Breast epithelium (tissue), 4 donors: ENCODE measurements at regions not wholly inside any gene's neighbourhood (a gene's known extent, or its start where the extent isn't known, plus 50 kb on each side); places are given as distances from the start of the nearest gene placed in this dataset.

Experiments
- DNase-seq, 2 donors: peaks; one replicate each; pipeline ENCODE4 v3.0.0-alpha.2; 2019; ENCODE audit warnings: low spot score in 2 of 2
- H3K27ac ChIP-seq, 2 donors: fragments of 200-600 bp; sonication (generic) in 1 of 2; one replicate each; pipeline ENCODE4 v1.5.1; 2016 to 2019; ENCODE audit warnings: mild to moderate bottlenecking in 1 of 2
- H3K27me3 ChIP-seq, 2 donors: fragments of 200-600 bp; sonication (generic) in 1 of 2; one replicate each; pipeline versions ENCODE4 v1.5.1 to v1.6.0; 2017 to 2019; ENCODE audit warnings: control low read depth in 1 of 2, mild to moderate bottlenecking in 1 of 2
- H3K36me3 ChIP-seq: fragments of 200-600 bp; one replicate; pipeline ENCODE4 v1.5.1; 2019
- H3K4me1 ChIP-seq, 2 donors: fragments of 200-600 bp; sonication (generic); one replicate each; pipeline ENCODE4 v1.5.1; 2016 to 2019; ENCODE audit warnings: control low read depth in 1 of 2
- H3K4me3 ChIP-seq, 3 donors: fragments of 200-600 bp; sonication (generic); 1 replicate in 2 of 3; 2 replicates in 1 of 3; pipeline ENCODE4 v1.5.1; 2016 to 2019; ENCODE audit warnings: mild to moderate bottlenecking in 3 of 3, moderate library complexity in 2 of 3
- H3K9me3 ChIP-seq, 2 donors: fragments of 200-600 bp; sonication (generic) in 1 of 2; one replicate each; pipeline ENCODE4 v1.5.1; 2016 to 2019; ENCODE audit warnings: control low read depth in 1 of 2
- POLR2A ChIP-seq: fragments of 450-650 bp; IDR thresholded peaks from one replicate; pipeline ENCODE4 v1.6.1; 2016; ENCODE audit warnings: antibody characterized with exemption, mild to moderate bottlenecking, moderate library complexity
- POLR2AphosphoS5 ChIP-seq, 3 donors: sonication (generic); formaldehyde crosslinking; IDR thresholded peaks; one replicate each; pipeline ENCODE4 v1.6.1; 2017; ENCODE audit warnings: antibody characterized with exemption in 3 of 3
- intact Hi-C: fragments of 100-400 bp; cut with DNase I; formaldehyde crosslinking; loops from one replicate; pipeline ENCODE4 v1.15.1; 2023; ENCODE audit warnings: low total_unique reads
- TF ChIP-seq, protein P1 (sequence below), 3 donors: fragments of 450-650 bp; IDR thresholded peaks; one replicate each; pipeline ENCODE4 v1.5.1; 2016 to 2017; ENCODE audit warnings: antibody characterized with exemption in 3 of 3, mild to moderate bottlenecking in 3 of 3, moderate library complexity in 3 of 3

DNA sequence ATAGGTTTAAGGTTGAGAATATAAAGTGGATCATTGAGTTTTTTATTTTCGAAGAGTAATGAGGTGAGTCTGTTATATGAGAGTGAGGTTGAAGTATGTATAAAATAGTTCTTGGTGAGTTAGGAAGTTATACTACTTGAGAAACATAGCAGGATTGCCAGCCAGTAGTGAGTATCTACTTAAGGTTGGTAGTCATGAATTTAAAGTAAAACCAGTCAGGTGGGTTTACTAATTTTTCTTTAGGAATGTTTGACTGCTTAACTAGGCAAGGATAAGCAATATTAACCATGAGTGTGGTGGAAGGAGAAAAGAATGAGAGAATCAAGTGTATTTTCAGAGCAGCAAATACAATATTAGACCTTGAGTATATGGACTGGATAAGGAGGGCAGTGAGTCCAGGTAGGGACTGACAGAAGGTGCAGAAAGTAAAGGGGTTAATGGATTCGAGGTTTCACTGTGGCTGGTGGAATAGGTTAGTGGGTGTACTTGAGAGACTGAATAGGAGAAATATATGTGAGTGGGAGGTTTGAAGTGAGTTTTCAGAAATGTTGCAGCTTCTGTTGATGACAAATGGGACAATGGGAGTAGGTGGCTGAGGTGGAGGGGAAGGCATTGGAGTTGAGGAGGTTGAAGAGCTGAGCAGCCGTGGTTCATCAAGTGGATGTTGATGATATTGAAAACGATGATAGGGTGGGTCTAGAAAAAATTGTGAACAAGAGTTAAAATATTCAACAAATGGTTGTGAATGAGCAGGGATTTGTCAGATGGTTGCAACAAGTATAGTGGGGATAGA, 232.5 kb upstream of the ASCC3 start:
- intact Hi-C loops = no loop called here
- TF ChIP-seq POLR2AphosphoS5 (IDR thresholded peaks at IDR 0.05) = no peak
- no peak for TF ChIP-seq POLR2A
- TF ChIP-seq, protein P1, sequence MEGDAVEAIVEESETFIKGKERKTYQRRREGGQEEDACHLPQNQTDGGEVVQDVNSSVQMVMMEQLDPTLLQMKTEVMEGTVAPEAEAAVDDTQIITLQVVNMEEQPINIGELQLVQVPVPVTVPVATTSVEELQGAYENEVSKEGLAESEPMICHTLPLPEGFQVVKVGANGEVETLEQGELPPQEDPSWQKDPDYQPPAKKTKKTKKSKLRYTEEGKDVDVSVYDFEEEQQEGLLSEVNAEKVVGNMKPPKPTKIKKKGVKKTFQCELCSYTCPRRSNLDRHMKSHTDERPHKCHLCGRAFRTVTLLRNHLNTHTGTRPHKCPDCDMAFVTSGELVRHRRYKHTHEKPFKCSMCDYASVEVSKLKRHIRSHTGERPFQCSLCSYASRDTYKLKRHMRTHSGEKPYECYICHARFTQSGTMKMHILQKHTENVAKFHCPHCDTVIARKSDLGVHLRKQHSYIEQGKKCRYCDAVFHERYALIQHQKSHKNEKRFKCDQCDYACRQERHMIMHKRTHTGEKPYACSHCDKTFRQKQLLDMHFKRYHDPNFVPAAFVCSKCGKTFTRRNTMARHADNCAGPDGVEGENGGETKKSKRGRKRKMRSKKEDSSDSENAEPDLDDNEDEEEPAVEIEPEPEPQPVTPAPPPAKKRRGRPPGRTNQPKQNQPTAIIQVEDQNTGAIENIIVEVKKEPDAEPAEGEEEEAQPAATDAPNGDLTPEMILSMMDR (IDR thresholded peaks at IDR 0.05) = no peak

GRCh38 chr6:101114703-101115102, 233.6 kb upstream of the ASCC3 start:
- no peaks in the 10 kb centered on the region for H3K4me1 ChIP-seq
- H3K27ac ChIP-seq = no peak overlapping the region
- TF ChIP-seq, protein P1 (IDR thresholded peaks at IDR 0.05) = no peak
- TF ChIP-seq POLR2AphosphoS5 (IDR thresholded peaks at IDR 0.05) (no peak), POLR2A (no peak)
- H3K4me3 ChIP-seq = no peak overlapping the region
- intact Hi-C loops = no loop called here
- no peaks in the 10 kb centered on the region for H3K27me3 ChIP-seq
- H3K9me3 ChIP-seq = no peaks in the 10 kb centered on the region
- DNase-seq = no peak
- H3K36me3 ChIP-seq = no peaks in the 10 kb centered on the region

More for the DNA sequence above, 232.5 kb upstream of the ASCC3 start:
- no peaks in the 10 kb centered on the region for H3K4me1 ChIP-seq
- no peaks in the 10 kb centered on the region for H3K9me3 ChIP-seq
- no peaks in the 10 kb centered on the region for H3K27me3 ChIP-seq
- no peak for DNase-seq
- H3K27ac ChIP-seq = no peak overlapping the region
- no peaks in the 10 kb centered on the region for H3K36me3 ChIP-seq
- no peak overlapping the region for H3K4me3 ChIP-seq

DNA sequence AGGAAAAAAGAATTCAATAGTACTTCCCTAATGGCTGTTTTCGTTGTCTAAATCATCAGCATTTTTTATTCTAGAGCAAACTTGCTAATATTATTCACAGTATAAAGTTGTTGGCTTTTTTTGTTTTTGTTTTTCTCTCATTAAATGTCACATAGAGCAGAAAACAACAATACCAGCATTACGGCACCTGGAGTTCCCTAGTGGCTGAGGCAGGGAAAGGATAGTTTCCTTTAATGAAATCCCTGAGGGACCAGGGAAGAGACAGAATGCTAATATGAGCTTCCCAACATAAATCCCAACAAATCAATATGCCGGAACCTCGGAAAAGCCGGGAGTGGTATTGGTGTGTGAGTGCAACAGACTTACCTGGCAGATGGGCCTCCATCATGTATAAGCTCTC, 235.2 kb upstream of the ASCC3 start:
- Histone ChIP-seq H3K27me3 (no peaks in the 10 kb centered on the region), H3K9me3 (no peaks in the 10 kb centered on the region), H3K4me1 (no peaks in the 10 kb centered on the region), H3K36me3 (no peaks in the 10 kb centered on the region), H3K27ac (no peak overlapping the region), H3K4me3 (no peak overlapping the region)
- intact Hi-C loops = no loop called here
- TF ChIP-seq, protein P1 (IDR thresholded peaks at IDR 0.05) = no peak
- TF ChIP-seq POLR2A (no peak), POLR2AphosphoS5 (IDR thresholded peaks at IDR 0.05) (no peak)
- no peak for DNase-seq

GRCh38 chr6:101117393-101118135, 236.4 kb upstream of the ASCC3 start:
- TF ChIP-seq POLR2AphosphoS5 (IDR thresholded peaks at IDR 0.05) (no peak), POLR2A (no peak)
- TF ChIP-seq, protein P1 (IDR thresholded peaks at IDR 0.05) = no peak
- no peaks in the 10 kb centered on the region for H3K4me1 ChIP-seq
- no peak overlapping the region for H3K27ac ChIP-seq
- intact Hi-C loops = no loop called here
- no peaks in the 10 kb centered on the region for H3K9me3 ChIP-seq
- no peak for DNase-seq
- no peak overlapping the region for H3K4me3 ChIP-seq
- no peaks in the 10 kb centered on the region for H3K36me3 ChIP-seq
- no peaks in the 10 kb centered on the region for H3K27me3 ChIP-seq

DNA sequence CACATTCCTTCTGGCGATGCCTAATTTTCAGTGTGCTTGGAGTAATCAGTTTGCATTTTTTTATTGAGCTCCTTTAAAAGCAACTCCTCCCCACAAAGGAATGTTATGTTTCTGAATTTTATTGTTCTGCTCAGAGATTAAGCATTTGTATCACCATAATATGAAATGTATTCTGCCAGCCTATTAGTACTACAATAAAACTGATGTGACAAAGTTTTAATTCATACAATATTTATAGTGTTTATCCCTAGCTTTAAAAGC, 236.9 kb upstream of the ASCC3 start:
- Histone ChIP-seq H3K27ac (no peak overlapping the region), H3K27me3 (no peaks in the 10 kb centered on the region), H3K4me1 (no peaks in the 10 kb centered on the region), H3K9me3 (no peaks in the 10 kb centered on the region), H3K36me3 (no peaks in the 10 kb centered on the region), H3K4me3 (no peak overlapping the region)
- no peak for DNase-seq
- intact Hi-C loops = no loop called here
- TF ChIP-seq, protein P1 (IDR thresholded peaks at IDR 0.05) = no peak
- no peak for TF ChIP-seq POLR2A
- TF ChIP-seq POLR2AphosphoS5 (IDR thresholded peaks at IDR 0.05) = no peak
